Left ventricle myocardium inferior (tissue), 1 donor: ENCODE measurements at regions not wholly inside any gene's neighbourhood (a gene's known extent, or its start where the extent isn't known, plus 50 kb on each side); places are given as distances from the start of the nearest gene placed in this dataset.

ENCODE experiments used
- DNase-seq: peaks from one replicate; pipeline ENCODE4 v3.0.0-alpha.2; 2020
- H3K27ac ChIP-seq: fragments of 200-600 bp; replicated peaks from 2 replicates; pipeline ENCODE4 v1.8.0; 2021
- H3K27me3 ChIP-seq: fragments of 200-600 bp; 2 replicates; pipeline ENCODE4 v1.8.0; 2021; ENCODE audit warnings: low read depth
- H3K36me3 ChIP-seq: fragments of 200-600 bp; 2 replicates; pipeline ENCODE4 v1.8.0; 2021
- H3K4me1 ChIP-seq: fragments of 200-600 bp; 2 replicates; pipeline ENCODE4 v1.8.0; 2021
- H3K4me3 ChIP-seq: fragments of 200-600 bp; 2 replicates; pipeline ENCODE4 v1.8.0; 2021; ENCODE audit warnings: mild to moderate bottlenecking, moderate library complexity
- H3K9me3 ChIP-seq: fragments of 200-600 bp; replicated peaks from 2 replicates; pipeline ENCODE4 v1.8.0; 2021
- intact Hi-C: fragments of 100-400 bp; cut with micrococcal nuclease; formaldehyde crosslinking; loops from one replicate; pipeline ENCODE4 v1.11.0; 2022
- TF ChIP-seq, protein P1 (sequence below): fragments of 200-600 bp; IDR thresholded peaks from 2 replicates; pipeline ENCODE4 v1.8.0; 2021; ENCODE audit warnings: antibody characterized with exemption, mild to moderate bottlenecking, borderline replicate concordance
- donor health status: DM: no; HTN: yes; CAD: no; lungs with severe emphysema.

DNA sequence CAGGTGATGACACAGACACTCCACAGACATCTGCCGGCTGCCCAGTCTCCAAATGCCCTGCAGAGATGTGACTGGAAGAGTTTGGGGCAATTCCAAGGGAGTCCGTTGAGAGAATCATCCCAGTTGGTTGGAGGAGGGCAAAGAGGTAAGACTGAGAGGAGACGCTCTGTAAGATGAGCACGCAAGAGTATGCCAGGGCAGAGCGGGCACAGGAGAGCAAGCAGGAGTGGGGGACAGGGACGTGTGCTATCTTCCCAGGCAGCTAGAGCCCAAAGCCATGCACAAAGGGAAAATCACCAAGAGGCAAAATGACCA lies 156.3 kb upstream of the TSHZ3 start:
- H3K4me1 ChIP-seq: no peaks in the 10 kb centered on the region
- no peak overlapping the region for H3K27ac ChIP-seq
- H3K9me3 ChIP-seq: no peaks in the 10 kb centered on the region
- no peaks in the 10 kb centered on the region for H3K36me3 ChIP-seq
- H3K27me3 ChIP-seq: peaks cover 39% of the 10 kb centered on the region
- no peak for DNase-seq
- TF ChIP-seq, protein P1, sequence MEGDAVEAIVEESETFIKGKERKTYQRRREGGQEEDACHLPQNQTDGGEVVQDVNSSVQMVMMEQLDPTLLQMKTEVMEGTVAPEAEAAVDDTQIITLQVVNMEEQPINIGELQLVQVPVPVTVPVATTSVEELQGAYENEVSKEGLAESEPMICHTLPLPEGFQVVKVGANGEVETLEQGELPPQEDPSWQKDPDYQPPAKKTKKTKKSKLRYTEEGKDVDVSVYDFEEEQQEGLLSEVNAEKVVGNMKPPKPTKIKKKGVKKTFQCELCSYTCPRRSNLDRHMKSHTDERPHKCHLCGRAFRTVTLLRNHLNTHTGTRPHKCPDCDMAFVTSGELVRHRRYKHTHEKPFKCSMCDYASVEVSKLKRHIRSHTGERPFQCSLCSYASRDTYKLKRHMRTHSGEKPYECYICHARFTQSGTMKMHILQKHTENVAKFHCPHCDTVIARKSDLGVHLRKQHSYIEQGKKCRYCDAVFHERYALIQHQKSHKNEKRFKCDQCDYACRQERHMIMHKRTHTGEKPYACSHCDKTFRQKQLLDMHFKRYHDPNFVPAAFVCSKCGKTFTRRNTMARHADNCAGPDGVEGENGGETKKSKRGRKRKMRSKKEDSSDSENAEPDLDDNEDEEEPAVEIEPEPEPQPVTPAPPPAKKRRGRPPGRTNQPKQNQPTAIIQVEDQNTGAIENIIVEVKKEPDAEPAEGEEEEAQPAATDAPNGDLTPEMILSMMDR: no peak
- H3K4me3 ChIP-seq: no peak overlapping the region
- intact Hi-C loops: no loop called here

DNA sequence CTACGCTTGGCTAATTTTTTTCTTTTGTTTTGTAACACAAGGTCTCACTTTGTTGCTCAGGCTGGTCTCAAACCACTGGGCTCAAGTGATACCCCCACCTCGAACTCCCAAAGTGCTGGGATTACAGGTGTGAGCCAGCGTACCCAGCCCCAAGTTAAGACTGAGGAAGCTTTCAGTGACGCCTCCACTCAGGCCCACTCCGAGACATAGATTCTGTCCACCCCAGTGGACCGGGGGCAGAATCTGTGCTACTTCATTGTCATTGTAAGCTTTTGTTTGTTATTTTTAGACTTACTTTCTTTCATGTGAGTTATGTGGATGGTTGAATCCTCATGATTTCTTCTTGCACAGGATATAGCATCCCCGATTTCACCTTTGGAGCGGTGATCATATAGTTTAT lies 156.9 kb upstream of the TSHZ3 start:
- Histone ChIP-seq H3K9me3 (no peaks in the 10 kb centered on the region), H3K36me3 (no peaks in the 10 kb centered on the region), H3K4me1 (no peaks in the 10 kb centered on the region), H3K27me3 (peaks cover 44% of the 10 kb centered on the region), H3K4me3 (no peak overlapping the region), H3K27ac (no peak overlapping the region)
- intact Hi-C loops: no loop called here
- no peak for DNase-seq
- TF ChIP-seq, protein P1: no peak

DNA sequence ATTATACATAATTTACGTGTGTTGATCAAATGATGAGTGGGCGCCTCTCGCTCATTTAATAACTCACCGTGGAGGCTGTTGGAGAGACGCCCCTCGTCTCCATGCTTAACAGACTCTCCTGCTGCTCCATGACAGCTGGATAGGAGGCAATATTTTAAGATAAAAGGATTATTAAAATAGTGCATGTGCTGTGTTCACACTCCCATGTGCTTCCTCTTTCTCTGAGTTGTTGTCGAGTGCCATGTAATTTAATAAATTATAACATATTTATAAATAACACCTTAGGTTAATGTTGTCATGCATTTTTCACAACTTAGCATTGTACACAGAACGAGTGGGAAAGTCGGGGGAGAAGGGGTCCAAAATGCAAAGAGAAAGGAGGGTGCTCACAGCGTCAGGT lies 161.4 kb upstream of the TSHZ3 start:
- TF ChIP-seq, protein P1: no peak
- Histone ChIP-seq H3K27me3 (peaks cover 56% of the 10 kb centered on the region), H3K4me1 (no peaks in the 10 kb centered on the region), H3K9me3 (no peaks in the 10 kb centered on the region), H3K4me3 (no peak overlapping the region), H3K36me3 (no peaks in the 10 kb centered on the region), H3K27ac (no peak overlapping the region)
- intact Hi-C loops: no loop called here
- DNase-seq: no peak

DNA sequence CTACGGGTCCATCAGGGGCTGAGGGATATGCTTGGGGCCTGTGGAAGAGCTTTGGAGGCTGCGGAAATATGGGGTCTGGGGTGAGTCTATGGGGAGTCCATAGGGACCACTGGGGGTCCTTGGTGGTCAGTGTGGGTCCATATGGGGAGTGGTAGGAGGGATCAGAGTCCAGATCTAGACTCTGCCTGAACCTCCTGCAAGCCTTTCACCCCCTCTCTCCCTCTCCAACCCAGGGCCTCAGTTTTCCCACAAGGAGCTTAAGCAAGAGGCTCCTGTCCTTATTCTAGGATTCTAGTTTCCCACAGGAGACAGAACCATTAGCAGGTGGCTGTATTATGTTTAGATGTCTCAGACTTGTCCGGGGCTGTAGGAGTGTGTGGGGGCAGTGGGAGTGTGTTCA lies 161.9 kb upstream of the TSHZ3 start:
- Histone ChIP-seq H3K4me1 (no peaks in the 10 kb centered on the region), H3K4me3 (no peak overlapping the region)

DNA sequence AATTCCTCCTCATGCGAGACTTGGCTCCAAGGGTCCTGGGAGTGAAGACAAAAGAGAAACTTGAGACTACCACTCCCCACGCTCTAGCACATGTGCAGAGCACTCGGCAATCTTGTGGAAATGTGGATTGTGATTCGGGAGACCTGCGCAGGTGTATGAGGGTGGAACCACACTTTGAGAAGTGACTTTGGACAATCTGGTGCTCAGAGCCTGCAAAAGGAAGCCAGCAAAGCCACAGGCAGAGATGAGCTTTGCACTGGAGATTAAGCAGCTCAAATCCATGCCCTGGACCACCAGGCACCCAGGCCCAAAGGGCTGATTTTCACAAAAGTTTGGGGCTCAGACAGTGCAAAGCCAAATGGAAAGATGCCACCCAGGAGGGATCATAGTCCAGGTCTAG lies 162.5 kb upstream of the TSHZ3 start:
- Histone ChIP-seq H3K36me3 (no peaks in the 10 kb centered on the region), H3K4me3 (no peak overlapping the region), H3K27me3 (peaks cover 61% of the 10 kb centered on the region), H3K4me1 (no peaks in the 10 kb centered on the region), H3K9me3 (no peaks in the 10 kb centered on the region), H3K27ac (no peak overlapping the region)
- intact Hi-C loops: no loop called here
- TF ChIP-seq, protein P1: no peak
- no peak for DNase-seq

More for the DNA sequence above, 161.9 kb upstream of the TSHZ3 start:
- no peak for DNase-seq
- Histone ChIP-seq H3K27ac (no peak overlapping the region), H3K27me3 (peaks cover 56% of the 10 kb centered on the region), H3K36me3 (no peaks in the 10 kb centered on the region), H3K9me3 (no peaks in the 10 kb centered on the region)
- intact Hi-C loops: no loop called here
- TF ChIP-seq, protein P1: no peak
